Spleen (tissue), 11 donors: ENCODE measurements at regions not wholly inside any gene's neighbourhood (a gene's known extent, or its start where the extent isn't known, plus 50 kb on each side); places are given as distances from the start of the nearest gene placed in this dataset.

Experiments
- DNase-seq: peaks from one replicate; pipeline ENCODE4 v3.0.0-alpha.2; 2020
- H3K27ac ChIP-seq, 8 donors: fragments of 200-600 bp; sonication (generic) in 7 of 8; 1 replicate in 4 of 8; 2 replicates in 4 of 8; pipeline versions ENCODE4 v1.5.0 to v1.8.0; 2016 to 2021; ENCODE audit warnings: inconsistent platforms in 4 of 8, mild to moderate bottlenecking in 4 of 8, moderate library complexity in 1 of 8
- H3K27me3 ChIP-seq, 7 donors: fragments of 200-600 bp; sonication (generic) in 6 of 7; replicated peaks in 1 of 7; 1 replicate in 4 of 7; 2 replicates in 3 of 7; pipeline versions ENCODE4 v1.5.0 to v1.8.0; 2016 to 2021; ENCODE audit warnings: inconsistent platforms in 3 of 7, mild to moderate bottlenecking in 1 of 7
- H3K36me3 ChIP-seq, 6 donors: fragments of 200-600 bp; sonication (generic) in 5 of 6; 1 replicate in 4 of 6; 2 replicates in 2 of 6; pipeline versions ENCODE4 v1.5.0 to v1.8.0; 2016 to 2021; ENCODE audit warnings: inconsistent platforms in 2 of 6
- H3K4me1 ChIP-seq, 6 donors: fragments of 200-600 bp; sonication (generic) in 5 of 6; 1 replicate in 3 of 6; 2 replicates in 3 of 6; pipeline versions ENCODE4 v1.5.0 to v1.8.0; 2016 to 2021; ENCODE audit warnings: inconsistent platforms in 3 of 6
- H3K4me3 ChIP-seq, 8 donors: fragments of 200-600 bp; sonication (generic) in 7 of 8; 1 replicate in 4 of 8; 2 replicates in 4 of 8; pipeline versions ENCODE4 v1.5.0 to v1.8.0; 2016 to 2021; ENCODE audit warnings: inconsistent platforms in 4 of 8, mild to moderate bottlenecking in 4 of 8, moderate library complexity in 2 of 8
- H3K9me3 ChIP-seq, 8 donors: fragments of 200-600 bp; sonication (generic) in 7 of 8; 1 replicate in 4 of 8; 2 replicates in 4 of 8; pipeline versions ENCODE4 v1.5.0 to v1.8.0; 2016 to 2021; ENCODE audit warnings: inconsistent platforms in 4 of 8
- POLR2A ChIP-seq, 3 donors: fragments of 450-650 bp; IDR thresholded peaks; one replicate each; pipeline ENCODE4 v1.5.1; 2017; ENCODE audit warnings: antibody characterized with exemption in 3 of 3, mild to moderate bottlenecking in 1 of 3
- POLR2AphosphoS5 ChIP-seq, 3 donors: sonication (generic); formaldehyde crosslinking; IDR thresholded peaks; one replicate each; pipeline ENCODE4 v1.5.1; 2017; ENCODE audit warnings: antibody characterized with exemption in 3 of 3
- WGBS, 5 donors: extraction: QIAGEN DNeasy Blood & Tissue Kit in 3 of 5; methylation state at CpG; one replicate each; pipeline versions ENCODE4 v1.1.5 to v1.1.7; 2013 to 2018; 5-methylcytosine and 5-hydroxymethylcytosine counted together
- intact Hi-C: fragments of 100-400 bp; cut with DNase I; formaldehyde crosslinking; loops from one replicate; pipeline ENCODE4 v1.15.0; 2023; ENCODE audit warnings: low total_unique reads
- TF ChIP-seq, protein P1 (sequence below), 11 experiments: fragments of 200-600 bp in 7 of 11; fragments of 450-650 bp in 4 of 11; sonication (generic) in 4 of 11; IDR thresholded peaks in 8 of 11; conservative IDR thresholded peaks in 3 of 11; 1 replicate in 7 of 11; 2 replicates in 4 of 11; pipeline versions ENCODE4 v1.4.0 to v1.8.0; 2016 to 2021; ENCODE audit warnings: antibody characterized with exemption in 11 of 11, inconsistent platforms in 4 of 11, mild to moderate bottlenecking in 1 of 11
- donor health status: healthy with polysubstance abuse.
- donor health status: DM: no; HTN: no; CAD: no; lungs with moderate emphysema.
- donor health status: DM: no; HTN: no; CAD: no.
- donor health status: Bipolar disorder and iron deficiency.
- donor health status: healthy.
- donor health status: DM: no; HTN: no; CAD: no.
- donor health status: DM: yes; HTN: yes; CAD: no.

DNA sequence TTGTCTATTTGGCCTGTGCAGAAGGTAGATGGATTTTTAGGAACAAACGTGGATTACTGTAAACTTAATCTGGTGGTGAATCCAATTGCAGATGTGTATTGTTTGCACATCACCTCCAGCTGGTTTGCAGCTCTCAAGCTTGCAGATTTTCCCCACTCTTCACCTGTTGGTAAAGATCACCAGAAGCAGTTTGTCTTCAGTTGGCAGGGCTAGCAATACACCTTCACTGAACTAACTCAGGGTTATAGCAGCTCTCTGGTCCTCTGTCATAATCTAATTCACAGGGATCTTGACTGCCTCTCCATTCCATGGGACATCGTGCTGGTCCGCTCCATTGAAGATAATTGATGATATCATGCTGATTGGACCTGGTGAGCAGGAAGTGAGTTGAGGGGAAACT lies 181.5 kb downstream of the VAPA start:
- TF ChIP-seq POLR2A (IDR thresholded peaks at IDR 0.05) (no peak), POLR2AphosphoS5 (IDR thresholded peaks at IDR 0.05) (no peak)
- TF ChIP-seq, protein P1, sequence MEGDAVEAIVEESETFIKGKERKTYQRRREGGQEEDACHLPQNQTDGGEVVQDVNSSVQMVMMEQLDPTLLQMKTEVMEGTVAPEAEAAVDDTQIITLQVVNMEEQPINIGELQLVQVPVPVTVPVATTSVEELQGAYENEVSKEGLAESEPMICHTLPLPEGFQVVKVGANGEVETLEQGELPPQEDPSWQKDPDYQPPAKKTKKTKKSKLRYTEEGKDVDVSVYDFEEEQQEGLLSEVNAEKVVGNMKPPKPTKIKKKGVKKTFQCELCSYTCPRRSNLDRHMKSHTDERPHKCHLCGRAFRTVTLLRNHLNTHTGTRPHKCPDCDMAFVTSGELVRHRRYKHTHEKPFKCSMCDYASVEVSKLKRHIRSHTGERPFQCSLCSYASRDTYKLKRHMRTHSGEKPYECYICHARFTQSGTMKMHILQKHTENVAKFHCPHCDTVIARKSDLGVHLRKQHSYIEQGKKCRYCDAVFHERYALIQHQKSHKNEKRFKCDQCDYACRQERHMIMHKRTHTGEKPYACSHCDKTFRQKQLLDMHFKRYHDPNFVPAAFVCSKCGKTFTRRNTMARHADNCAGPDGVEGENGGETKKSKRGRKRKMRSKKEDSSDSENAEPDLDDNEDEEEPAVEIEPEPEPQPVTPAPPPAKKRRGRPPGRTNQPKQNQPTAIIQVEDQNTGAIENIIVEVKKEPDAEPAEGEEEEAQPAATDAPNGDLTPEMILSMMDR (IDR thresholded peaks at IDR 0.05 in 8 of 11, conservative IDR thresholded peaks at IDR 0.05 in 3 of 11) = no peak
- Histone ChIP-seq H3K27ac (no peak overlapping the region), H3K4me3 (no peak overlapping the region), H3K9me3 (no peaks in the 10 kb centered on the region), H3K27me3 (no peaks in the 10 kb centered on the region), H3K4me1 (peaks cover 0 to 2% (median 0%) of the 10 kb centered on the region in 6 donors), H3K36me3 (no peaks in the 10 kb centered on the region)
- 82 to 94% (median 89%) methylated on average over 3 of the region's 3 CpGs for WGBS, 5 donors
- intact Hi-C loops = no loop called here
- DNase-seq = no peak

GRCh38 chr18:10099539-10100140 lies 185.8 kb downstream of the VAPA start:
- TF ChIP-seq POLR2A (IDR thresholded peaks at IDR 0.05) (no peak), POLR2AphosphoS5 (IDR thresholded peaks at IDR 0.05) (no peak)
- TF ChIP-seq, protein P1 (IDR thresholded peaks at IDR 0.05 in 8 of 11, conservative IDR thresholded peaks at IDR 0.05 in 3 of 11) = no peak
- no peaks in the 10 kb centered on the region for H3K27me3 ChIP-seq
- no peak overlapping the region for H3K27ac ChIP-seq
- 75 to 89% (median 85%) methylated on average over 7 of the region's 7 CpGs for WGBS, 5 donors
- DNase-seq = no peak
- peaks cover 0 to 15% (median 8%) of the 10 kb centered on the region in 6 donors for H3K4me1 ChIP-seq
- intact Hi-C loops = no loop called here
- H3K36me3 ChIP-seq = no peaks in the 10 kb centered on the region
- no peak overlapping the region for H3K4me3 ChIP-seq
- H3K9me3 ChIP-seq = peaks cover 0 to 2% (median under 1%) of the 10 kb centered on the region in 8 donors

GRCh38 chr18:10100196-10100595 lies 186.4 kb downstream of the VAPA start:
- TF ChIP-seq POLR2A (IDR thresholded peaks at IDR 0.05) (no peak), POLR2AphosphoS5 (IDR thresholded peaks at IDR 0.05) (no peak)
- TF ChIP-seq, protein P1 (IDR thresholded peaks at IDR 0.05 in 8 of 11, conservative IDR thresholded peaks at IDR 0.05 in 3 of 11) = no peak
- WGBS, 5 donors = 81 to 96% (median 90%) methylated on average over 4 of the region's 4 CpGs
- Histone ChIP-seq H3K4me3 (no peak overlapping the region), H3K36me3 (no peaks in the 10 kb centered on the region), H3K9me3 (peaks cover 0 to 8% (median 5%) of the 10 kb centered on the region in 8 donors), H3K27ac (no peak overlapping the region), H3K4me1 (peaks cover 0 to 15% (median 8%) of the 10 kb centered on the region in 6 donors), H3K27me3 (no peaks in the 10 kb centered on the region)
- no peak for DNase-seq
- intact Hi-C loops = no loop called here

- intact Hi-C loops = no loop called here
- H3K36me3 ChIP-seq = no peaks in the 10 kb centered on the region
- peaks cover 0 to 17% (median 15%) of the 10 kb centered on the region in 8 donors for H3K9me3 ChIP-seq
- H3K27ac ChIP-seq = no peak overlapping the region
- no peak overlapping the region for H3K4me3 ChIP-seq
- H3K4me1 ChIP-seq = peaks cover 0 to 15% (median 8%) of the 10 kb centered on the region in 6 donors
- no peak for TF ChIP-seq POLR2A (IDR thresholded peaks at IDR 0.05)
- TF ChIP-seq POLR2AphosphoS5 (IDR thresholded peaks at IDR 0.05) = no peak
- TF ChIP-seq, protein P1 (IDR thresholded peaks at IDR 0.05 in 8 of 11, conservative IDR thresholded peaks at IDR 0.05 in 3 of 11) = no peak
- 40 to 49% (median 44%) methylated on average over 12 of the region's 12 CpGs for WGBS, 5 donors
- DNase-seq = no peak
- H3K27me3 ChIP-seq = no peaks in the 10 kb centered on the region
These were observed 187.3 kb downstream of the VAPA start for GRCh38 chr18:10100941-10101701.
